ENCODE measurements at regions not wholly inside any gene's neighbourhood (a gene's known extent, or its start where the extent isn't known, plus 50 kb on each side); places are given as distances from the start of the nearest gene placed in this dataset.

DNA sequence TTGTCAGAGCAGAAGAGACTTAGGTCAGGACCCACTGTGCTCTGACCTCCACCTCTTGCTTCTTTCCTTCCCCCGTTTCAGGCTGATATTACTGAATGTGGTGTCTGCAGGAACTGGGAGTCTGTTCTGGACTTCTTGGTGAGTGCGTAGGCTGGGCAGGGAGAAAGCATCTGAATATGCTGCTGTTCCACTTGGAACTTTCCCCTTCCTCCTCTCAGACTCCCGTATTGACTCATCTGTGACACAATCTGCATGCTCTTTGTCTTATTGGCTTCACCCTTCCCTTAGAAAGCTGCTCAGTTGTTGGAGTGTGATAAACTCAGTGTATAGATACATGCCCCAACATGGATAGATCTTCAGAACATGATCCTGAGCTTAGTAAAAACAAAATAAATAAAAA lies 137.6 kb upstream of the HABP2 start:
- TF ChIP-seq GATA2 (IDR thresholded peaks at IDR 0.05; ENCODE audit: low read depth, low read length) (no peak), GATA3 (IDR thresholded peaks at IDR 0.05; ENCODE audit: low read depth, low read length) (no peak)
